ENCODE measurements at regions not wholly inside any gene's neighbourhood (a gene's known extent, or its start where the extent isn't known, plus 50 kb on each side); places are given as distances from the start of the nearest gene placed in this dataset.

DNA sequence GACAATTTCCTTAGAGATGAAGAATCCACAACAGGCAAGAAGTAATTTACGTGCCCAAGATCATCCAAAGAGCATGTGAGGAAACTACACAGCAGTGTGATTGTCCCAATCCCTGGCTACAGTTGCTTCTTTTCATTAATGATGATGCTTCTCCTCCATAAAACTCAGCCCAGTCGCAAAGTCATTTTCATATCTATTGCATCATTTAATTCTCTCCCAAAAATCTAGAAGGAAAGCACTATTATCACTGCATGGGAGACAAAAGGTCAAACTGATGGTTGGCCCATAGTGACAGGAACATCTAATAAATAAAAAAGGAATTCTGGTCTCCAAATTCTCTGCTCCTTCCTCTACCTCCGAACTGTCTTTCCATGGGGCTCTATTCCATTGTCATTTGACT, 103.5 kb upstream of the SERP2 start:
- intact Hi-C loops (cut with micrococcal nuclease; ENCODE audit: unreplicated experiment) = no loop called here

More for the DNA sequence above, 103.5 kb upstream of the SERP2 start:
- no peak for FAIRE-seq
- H3K27ac ChIP-seq (ENCODE audit: extremely low read length, insufficient read depth, low read length) = no peak overlapping the region
- no peak overlapping the region for H3K4me3 ChIP-seq (replicated peaks in 1 of 3; ENCODE audit: insufficient read depth in 1 of 3, low read depth in 2 of 3, low read length in 3 of 3)
- H2AFZ ChIP-seq (ENCODE audit: low read length) = no peak overlapping the region
- no peak for DNase-seq (ENCODE audit: low spot score)
- ChIA-PET POLR2A (no interaction called here), CTCF (ENCODE audit: low intra/inter-chr PET ratio, low total read pairs) (no interaction called here)
- H3K4me2 ChIP-seq (ENCODE audit: low read depth, low read length) = no peak overlapping the region
- H3K27me3 ChIP-seq (ENCODE audit: control insufficient read depth in 1 of 2, insufficient read depth in 2 of 2, low read length in 2 of 2) = no peaks in the 10 kb centered on the region
- no peaks in the 10 kb centered on the region for H4K20me1 ChIP-seq (ENCODE audit: insufficient read depth, low read length)
- in situ Hi-C loops (cut with HindIII; ENCODE audit: extremely low pct_ligation_motif_present, low pct_unique_long_range_greater_than_20kb) = no loop called here
- no peaks in the 10 kb centered on the region for H3K9me3 ChIP-seq (ENCODE audit: low read length)
- BruUV-seq (replicated peaks) = no TSS peak
- no peak for ATAC-seq
- WGBS (ENCODE audit: low lambda C conversion rate) = 56% methylated on average over 3 of the region's 3 CpGs
- H3K79me2 ChIP-seq (ENCODE audit: insufficient read depth, low read length) = no peaks in the 10 kb centered on the region
- H3K36me3 ChIP-seq (replicated peaks in 1 of 2; ENCODE audit: control insufficient read depth in 1 of 2, insufficient read depth in 2 of 2, low read length in 2 of 2) = no peaks in the 10 kb centered on the region
- TF ChIP-seq ADNP (CRISPR knock-in tag; IDR thresholded peaks at IDR 0.05) = no peak
- TF ChIP-seq MBNL3 (CRISPR knock-in tag; conservative IDR thresholded peaks at IDR 0.05) = no peak
- no peak for TF ChIP-seq ZFP36L1 (CRISPR knock-in tag; IDR thresholded peaks at IDR 0.05)
- TF ChIP-seq RELA (CRISPR knock-in tag; IDR thresholded peaks at IDR 0.05) = no peak
- no peak for TF ChIP-seq KLF6 (CRISPR knock-in tag; IDR thresholded peaks at IDR 0.05)
- TF ChIP-seq ZNF782 (CRISPR knock-in tag; IDR thresholded peaks at IDR 0.05; ENCODE audit: borderline replicate concordance) = no peak
- TF ChIP-seq, protein P1, sequence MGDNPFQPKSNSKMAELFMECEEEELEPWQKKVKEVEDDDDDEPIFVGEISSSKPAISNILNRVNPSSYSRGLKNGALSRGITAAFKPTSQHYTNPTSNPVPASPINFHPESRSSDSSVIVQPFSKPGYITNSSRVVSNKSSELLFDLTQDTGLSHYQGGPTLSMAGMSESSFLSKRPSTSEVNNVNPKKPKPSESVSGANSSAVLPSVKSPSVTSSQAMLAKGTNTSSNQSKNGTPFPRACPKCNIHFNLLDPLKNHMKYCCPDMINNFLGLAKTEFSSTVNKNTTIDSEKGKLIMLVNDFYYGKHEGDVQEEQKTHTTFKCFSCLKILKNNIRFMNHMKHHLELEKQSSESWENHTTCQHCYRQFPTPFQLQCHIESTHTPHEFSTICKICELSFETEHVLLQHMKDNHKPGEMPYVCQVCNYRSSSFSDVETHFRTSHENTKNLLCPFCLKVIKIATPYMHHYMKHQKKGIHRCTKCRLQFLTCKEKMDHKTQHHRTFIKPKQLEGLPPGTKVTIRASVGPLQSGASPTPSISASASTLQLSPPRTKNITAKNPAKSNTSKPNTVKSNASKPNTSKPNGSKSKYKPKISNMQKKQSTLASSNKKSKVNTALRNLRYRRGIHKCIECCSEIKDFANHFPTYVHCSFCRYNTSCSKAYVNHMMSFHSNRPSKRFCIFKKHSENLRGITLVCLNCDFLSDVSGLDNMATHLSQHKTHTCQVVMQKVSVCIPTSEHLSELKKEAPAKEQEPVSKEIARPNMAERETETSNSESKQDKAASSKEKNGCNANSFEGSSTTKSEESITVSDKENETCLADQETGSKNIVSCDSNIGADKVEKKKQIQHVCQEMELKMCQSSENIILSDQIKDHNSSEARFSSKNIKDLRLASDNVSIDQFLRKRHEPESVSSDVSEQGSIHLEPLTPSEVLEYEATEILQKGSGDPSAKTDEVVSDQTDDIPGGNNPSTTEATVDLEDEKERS (CRISPR knock-in tag; IDR thresholded peaks at IDR 0.05) = no peak
- TF ChIP-seq, protein P2, sequence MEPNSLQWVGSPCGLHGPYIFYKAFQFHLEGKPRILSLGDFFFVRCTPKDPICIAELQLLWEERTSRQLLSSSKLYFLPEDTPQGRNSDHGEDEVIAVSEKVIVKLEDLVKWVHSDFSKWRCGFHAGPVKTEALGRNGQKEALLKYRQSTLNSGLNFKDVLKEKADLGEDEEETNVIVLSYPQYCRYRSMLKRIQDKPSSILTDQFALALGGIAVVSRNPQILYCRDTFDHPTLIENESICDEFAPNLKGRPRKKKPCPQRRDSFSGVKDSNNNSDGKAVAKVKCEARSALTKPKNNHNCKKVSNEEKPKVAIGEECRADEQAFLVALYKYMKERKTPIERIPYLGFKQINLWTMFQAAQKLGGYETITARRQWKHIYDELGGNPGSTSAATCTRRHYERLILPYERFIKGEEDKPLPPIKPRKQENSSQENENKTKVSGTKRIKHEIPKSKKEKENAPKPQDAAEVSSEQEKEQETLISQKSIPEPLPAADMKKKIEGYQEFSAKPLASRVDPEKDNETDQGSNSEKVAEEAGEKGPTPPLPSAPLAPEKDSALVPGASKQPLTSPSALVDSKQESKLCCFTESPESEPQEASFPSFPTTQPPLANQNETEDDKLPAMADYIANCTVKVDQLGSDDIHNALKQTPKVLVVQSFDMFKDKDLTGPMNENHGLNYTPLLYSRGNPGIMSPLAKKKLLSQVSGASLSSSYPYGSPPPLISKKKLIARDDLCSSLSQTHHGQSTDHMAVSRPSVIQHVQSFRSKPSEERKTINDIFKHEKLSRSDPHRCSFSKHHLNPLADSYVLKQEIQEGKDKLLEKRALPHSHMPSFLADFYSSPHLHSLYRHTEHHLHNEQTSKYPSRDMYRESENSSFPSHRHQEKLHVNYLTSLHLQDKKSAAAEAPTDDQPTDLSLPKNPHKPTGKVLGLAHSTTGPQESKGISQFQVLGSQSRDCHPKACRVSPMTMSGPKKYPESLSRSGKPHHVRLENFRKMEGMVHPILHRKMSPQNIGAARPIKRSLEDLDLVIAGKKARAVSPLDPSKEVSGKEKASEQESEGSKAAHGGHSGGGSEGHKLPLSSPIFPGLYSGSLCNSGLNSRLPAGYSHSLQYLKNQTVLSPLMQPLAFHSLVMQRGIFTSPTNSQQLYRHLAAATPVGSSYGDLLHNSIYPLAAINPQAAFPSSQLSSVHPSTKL (CRISPR knock-in tag; IDR thresholded peaks at IDR 0.05) = no peak
- no peak for TF ChIP-seq PAWR (CRISPR knock-in tag; IDR thresholded peaks at IDR 0.05; ENCODE audit: borderline replicate concordance)
- TF ChIP-seq EZH2 (conservative IDR thresholded peaks at IDR 0.05; ENCODE audit: low read depth, low read length) = no peak
- no peak for TF ChIP-seq ZNF460 (CRISPR knock-in tag; IDR thresholded peaks at IDR 0.05; ENCODE audit: borderline replicate concordance)
- TF ChIP-seq NAIF1 (CRISPR knock-in tag; IDR thresholded peaks at IDR 0.05; ENCODE audit: borderline replicate concordance) = no peak
- no peak for TF ChIP-seq TBP (CRISPR knock-in tag; IDR thresholded peaks at IDR 0.05)
- TF ChIP-seq NR0B2 (CRISPR knock-in tag; IDR thresholded peaks at IDR 0.05) = no peak
- TF ChIP-seq PTBP1 (IDR thresholded peaks at IDR 0.05; ENCODE audit: low read depth, low read length, poor library complexity, severe bottlenecking) = no peak
- TF ChIP-seq KDM3A (CRISPR knock-in tag; IDR thresholded peaks at IDR 0.05; ENCODE audit: low read depth) = no peak
- TF ChIP-seq HHEX (CRISPR knock-in tag; IDR thresholded peaks at IDR 0.05) = no peak
- H3K4me1 ChIP-seq (ENCODE audit: insufficient read depth, low read length) = peaks cover 15% of the 10 kb centered on the region; the same call in 1 of the 2 replicates
- no peak overlapping the region for H3K9ac ChIP-seq (ENCODE audit: insufficient read depth, low read depth, low read length)
